HUDEP-2 (cell line): ENCODE measurements at regions not wholly inside any gene's neighbourhood (a gene's known extent, or its start where the extent isn't known, plus 50 kb on each side); places are given as distances from the start of the nearest gene placed in this dataset.
"Not testable (repeated sequence)": the region's sequence is repeated elsewhere in the genome, so short reads cannot be mapped to it uniquely, and the experiment has no call there.

ENCODE experiments used
- DNase-seq, 76 experiments: peaks; one replicate each; lab custom pipeline; 2025; ENCODE audit not compliant: unreplicated experiment in 76 of 76; lab: John Stamatoyannopoulos, UW

- no peak for DNase-seq
Observed at GRCh38 chr13:56515441-56515840, 625.3 kb upstream of the PRR20A start.

DNA sequence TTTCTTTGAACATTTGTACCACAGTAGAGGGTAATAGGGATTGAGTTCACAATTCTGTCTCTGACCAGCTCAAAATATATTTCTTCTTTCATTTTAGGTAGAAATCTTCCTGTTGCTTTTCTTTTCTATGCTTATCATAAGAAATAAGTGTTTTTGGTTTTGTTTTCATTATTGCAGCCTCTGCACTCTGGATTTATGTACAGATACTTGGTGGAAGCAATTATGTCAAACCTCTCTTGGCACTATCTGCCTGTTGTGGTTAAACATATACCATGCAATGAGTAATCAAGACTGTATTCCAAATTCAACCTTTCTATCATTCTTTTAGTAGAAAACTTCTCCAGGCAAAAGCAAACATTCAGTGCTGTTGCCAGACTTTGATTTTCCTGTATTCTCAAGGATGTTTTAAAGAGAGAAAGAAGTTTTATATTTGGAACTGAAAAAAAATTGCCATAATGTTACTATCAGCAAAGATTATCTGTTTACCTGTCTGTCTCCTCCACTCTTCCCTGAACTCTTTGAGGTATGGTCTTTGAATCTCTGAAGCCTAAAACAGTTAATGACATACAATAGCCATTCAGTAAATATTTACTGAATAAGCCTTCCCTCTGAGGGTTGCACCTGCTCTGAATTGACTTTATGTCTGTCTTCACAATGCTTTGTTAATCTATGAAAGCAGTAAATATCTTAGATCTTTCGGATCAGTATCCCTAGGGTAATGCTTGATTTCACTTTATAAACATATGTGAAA lies 612.5 kb upstream of the PRR20A start:
- DNase-seq, result no peak

GRCh38 chr13:56530096-56530495 lies 610.6 kb upstream of the PRR20A start:
- DNase-seq, result no peak

DNA sequence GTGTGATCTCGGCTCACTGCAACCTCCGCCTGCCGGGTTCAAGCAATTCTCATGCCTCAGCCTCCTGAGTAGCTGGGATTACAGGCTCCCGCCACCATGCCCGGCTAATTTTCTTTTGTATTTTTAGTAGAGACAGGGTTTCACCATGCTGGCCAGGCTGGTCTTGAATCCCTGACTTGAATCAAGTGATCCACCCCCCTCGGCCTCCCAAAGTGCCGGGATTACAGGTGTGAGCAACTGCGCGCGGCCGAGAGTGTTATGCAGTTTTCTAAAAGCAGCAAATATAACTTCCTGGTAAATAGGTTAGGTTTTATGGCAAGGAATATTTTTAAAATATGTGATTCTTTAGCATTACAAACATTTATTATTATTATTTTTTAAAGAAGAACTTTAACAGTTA lies 592.8 kb upstream of the PRR20A start:
- DNase-seq, result not testable (repeated sequence)

DNA sequence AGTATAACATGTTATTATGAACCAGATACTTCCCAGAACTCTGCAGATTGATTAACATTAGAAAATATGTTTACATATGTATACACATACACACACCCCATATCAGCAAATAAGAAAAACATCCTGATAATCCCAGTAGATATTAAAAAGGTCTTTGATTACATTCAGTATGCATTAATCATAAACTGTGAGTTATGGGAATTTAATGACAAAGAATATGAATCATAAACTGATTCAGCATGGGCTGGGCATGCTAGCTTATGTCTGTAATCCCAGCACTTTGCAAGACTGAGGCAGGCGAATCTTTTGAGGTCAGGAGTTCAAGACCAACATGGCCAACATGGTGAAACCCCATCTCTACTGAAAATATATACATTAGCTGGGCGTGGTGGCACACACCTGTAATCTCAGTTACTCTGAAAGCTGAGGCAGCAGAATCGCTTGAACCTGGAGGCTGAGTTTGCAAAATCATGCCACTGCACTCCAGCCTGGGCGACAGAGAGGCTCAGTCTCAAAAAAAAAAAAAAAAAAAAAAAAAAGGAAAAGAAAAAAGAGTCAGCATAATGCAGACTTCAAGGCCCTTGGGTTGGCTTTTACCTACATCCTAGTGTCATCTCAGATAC lies 581.9 kb upstream of the PRR20A start:
- no peak for DNase-seq

- no peak for DNase-seq
Observed at GRCh38 chr13:56561327-56561726, 579.4 kb upstream of the PRR20A start.

GRCh38 chr13:56563663-56564062 lies 577.1 kb upstream of the PRR20A start:
- DNase-seq, result no peak

DNA sequence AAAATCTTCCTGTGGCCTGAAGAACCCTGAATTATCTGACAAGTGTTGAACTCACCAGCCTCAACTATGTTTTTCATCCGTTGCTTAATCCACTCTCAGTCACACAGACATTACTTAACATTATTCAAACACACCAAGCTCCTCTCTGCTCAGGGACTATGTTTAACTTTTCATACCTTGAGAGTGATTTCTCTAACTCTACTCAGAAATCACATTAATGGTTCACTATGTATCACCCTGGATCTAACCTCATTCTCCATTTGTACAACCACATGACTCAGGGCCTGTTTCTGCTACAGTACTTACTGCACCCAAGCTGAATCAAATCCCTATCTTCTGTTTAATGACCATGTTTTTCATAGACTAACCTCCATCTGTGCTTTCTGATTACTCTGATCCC lies 553.7 kb upstream of the PRR20A start:
- no peak for DNase-seq

- DNase-seq, result no peak
Observed at GRCh38 chr13:56615572-56615971, 525.1 kb upstream of the PRR20A start.

GRCh38 chr13:56622840-56623239 lies 517.9 kb upstream of the PRR20A start:
- DNase-seq, result no peak

DNA sequence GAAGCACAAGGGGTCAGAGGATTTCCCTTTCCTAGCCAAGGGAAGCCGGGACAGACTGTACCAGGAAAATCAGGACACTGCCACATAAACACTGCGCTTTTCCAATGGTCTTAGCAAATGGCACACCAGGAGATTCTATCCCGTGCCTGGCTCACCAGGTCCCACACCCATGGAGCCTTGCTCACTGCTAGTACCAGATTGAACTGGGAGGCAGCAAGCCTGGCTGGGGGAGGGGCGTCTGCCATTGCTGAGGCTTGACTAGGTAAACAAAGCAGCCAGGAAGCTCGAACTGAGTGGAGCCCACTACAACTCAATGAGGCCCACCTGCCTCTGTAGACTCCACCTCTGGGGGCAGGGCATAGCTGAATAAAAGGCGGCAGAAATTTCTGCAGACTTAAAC lies 511.8 kb upstream of the PRR20A start:
- DNase-seq, result not testable (repeated sequence)

GRCh38 chr13:56631060-56631459 lies 509.7 kb upstream of the PRR20A start:
- not testable (repeated sequence) for DNase-seq

DNA sequence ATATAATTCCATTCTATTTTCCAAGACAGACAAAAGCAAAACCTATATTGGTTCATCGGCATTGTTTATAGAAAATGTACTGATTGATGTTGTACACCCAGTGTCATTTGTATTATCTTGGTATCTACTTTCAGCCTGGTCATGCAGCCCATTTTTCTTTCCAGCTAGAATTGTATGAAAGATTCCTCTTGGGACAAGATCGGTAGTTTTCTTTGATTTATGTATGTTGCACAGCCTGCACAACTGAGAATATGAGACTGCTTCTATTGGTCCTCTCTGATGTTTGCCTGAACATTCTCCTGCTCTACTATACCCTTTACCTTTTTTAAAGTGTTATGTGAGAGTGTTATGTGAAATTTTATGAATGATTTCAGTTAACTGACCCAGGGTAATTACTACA lies 487.7 kb upstream of the PRR20A start:
- no peak for DNase-seq

DNA sequence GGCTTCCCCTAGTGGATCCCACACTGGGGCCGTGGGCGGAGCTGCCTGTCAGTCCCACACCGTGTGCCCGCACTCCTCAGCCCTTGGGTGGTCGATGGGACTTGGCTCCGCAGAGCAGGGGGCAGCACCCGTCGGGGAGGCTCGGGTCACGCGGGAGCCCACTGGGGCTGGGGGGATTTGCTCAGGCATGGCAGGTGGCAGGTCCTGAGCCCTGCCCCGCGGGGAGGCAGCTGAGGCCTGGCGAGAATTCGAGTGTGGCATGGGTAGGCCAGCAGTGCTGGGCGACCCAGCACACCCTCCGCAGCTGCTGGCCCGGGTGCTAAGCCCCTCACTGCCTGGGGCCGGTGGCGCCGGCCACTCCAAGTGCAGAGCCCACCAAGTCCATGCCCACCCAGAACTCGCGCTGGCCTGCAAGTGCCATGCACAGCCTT lies 481.7 kb upstream of the PRR20A start:
- no peak for DNase-seq

DNA sequence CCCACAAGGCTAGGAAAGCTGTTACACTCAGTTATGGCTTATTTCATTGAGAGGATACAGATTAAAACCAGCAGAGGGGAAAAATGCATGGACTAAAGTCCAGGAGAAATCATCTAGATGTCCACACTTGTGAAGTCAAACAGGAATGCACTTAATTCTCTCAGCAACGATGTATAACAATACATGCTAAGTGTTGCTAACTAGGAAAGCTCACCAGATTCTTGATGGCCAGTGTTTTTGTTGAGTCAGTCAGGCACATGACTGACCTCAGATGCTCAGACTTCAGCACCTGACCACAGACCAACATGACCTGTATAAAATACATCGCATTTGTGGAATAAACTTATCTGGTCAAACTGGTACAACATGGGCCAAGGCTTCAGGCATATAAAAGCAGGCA lies 470.2 kb upstream of the PRR20A start:
- no peak for DNase-seq

DNA sequence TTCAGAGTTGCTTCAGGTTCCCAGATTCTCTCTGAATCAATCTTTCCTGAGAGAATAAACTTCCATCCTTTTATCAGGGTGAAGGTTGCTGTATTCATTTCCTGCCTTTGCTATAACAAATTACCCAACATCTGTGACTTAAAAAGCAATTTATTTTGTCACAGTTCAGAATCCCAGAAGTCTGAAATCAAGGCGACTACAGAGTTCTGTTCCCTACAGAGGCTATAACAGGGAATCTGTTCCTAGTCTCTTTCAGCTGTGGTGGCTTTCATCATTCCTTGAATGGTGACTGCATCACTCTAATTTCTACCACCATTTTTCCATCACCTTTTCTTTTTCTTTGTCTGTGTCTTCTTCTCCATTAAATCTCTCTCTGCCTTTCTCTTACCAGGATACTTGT lies 459.3 kb upstream of the PRR20A start:
- no peak for DNase-seq

DNA sequence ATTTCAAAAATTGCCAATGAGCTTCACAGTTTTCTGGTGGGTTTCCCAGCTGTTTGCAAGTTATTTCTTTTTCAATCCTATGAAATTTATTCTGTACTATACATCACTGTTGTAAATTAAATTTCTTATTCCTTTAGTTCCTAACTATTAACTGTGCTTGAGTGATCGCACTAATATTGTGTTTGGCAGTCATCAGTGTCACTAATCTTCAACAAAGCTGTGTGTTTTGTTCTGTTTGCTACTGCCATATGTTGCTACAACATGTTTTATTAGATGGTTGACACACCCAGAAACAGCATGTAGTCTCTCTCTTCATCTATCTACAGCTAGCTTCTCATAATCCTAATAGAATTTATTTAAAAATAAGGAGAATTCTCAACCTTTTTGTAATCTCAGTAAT lies 453.6 kb upstream of the PRR20A start:
- no peak for DNase-seq

- no peak for DNase-seq
Observed at GRCh38 chr13:56697011-56697410, 443.7 kb upstream of the PRR20A start.

- no peak for DNase-seq
Observed at GRCh38 chr13:56700324-56700723, 440.4 kb upstream of the PRR20A start.

- DNase-seq, result no peak
Observed at GRCh38 chr13:56706485-56706884, 434.2 kb upstream of the PRR20A start.

DNA sequence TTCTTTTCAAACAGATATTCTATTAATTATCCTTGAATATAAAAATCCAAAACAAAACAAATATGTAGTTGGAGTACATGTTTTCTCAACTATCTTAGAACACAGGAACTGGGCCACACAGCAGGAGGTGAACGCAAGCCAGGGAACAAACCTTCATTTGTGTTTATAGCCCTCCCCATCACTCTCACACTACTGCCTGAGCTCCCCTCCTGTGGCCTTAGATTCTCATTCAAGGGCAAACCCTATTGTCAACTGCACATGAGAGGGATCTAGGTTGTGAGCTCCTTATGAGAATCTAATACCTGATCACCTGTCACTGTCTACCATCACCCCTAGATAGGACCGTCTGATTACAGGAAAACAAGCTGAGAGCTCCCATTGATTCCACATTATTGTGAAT lies 427.1 kb upstream of the PRR20A start:
- no peak for DNase-seq

DNA sequence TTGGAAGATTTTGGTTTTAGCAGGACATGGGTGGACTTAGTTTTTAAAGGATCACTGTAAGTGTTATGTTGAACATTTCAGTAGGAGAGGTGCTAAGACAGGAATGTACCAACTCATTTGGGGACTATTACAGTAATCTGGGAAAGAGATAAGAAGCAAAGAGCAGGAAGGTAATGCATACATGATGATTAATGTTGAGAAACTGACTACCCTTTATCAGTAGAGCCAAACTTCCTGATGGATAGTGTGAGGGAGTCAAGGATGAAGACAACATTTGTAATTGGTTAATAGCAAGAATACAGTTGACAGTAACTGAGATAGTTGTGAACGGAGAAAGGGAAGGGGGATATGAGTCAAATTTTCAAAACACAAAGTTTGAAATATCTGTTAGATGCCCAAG lies 421.9 kb upstream of the PRR20A start:
- no peak for DNase-seq

GRCh38 chr13:56720841-56721240 lies 419.9 kb upstream of the PRR20A start:
- DNase-seq, result no peak
